ENCODE measurements at regions not wholly inside any gene's neighbourhood (a gene's known extent, or its start where the extent isn't known, plus 50 kb on each side); places are given as distances from the start of the nearest gene placed in this dataset.
"Not testable (repeated sequence)": the region's sequence is repeated elsewhere in the genome, so short reads cannot be mapped to it uniquely, and the experiment has no call there.

DNA sequence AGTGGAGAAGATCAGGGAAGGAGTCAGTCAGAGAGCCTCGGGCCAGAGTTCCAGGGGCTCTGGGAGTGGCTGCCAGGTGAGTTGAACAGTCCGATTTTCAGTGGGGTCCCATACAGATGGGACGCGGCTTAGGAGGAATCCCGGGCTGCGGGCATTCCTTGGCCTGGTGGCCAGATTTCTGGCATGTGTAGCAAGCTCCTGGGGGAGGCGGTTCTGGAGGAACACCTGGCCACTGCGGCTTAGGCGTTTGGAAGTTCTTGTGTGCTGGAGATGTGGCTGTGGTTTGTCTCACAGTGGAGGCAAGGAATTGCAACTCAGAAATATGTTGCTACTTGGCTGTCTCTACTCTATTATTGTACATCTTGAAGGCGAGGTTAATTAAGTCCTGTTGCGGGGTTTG, 117.9 kb downstream of the PCDH10 start:
- TF ChIP-seq, protein P1, sequence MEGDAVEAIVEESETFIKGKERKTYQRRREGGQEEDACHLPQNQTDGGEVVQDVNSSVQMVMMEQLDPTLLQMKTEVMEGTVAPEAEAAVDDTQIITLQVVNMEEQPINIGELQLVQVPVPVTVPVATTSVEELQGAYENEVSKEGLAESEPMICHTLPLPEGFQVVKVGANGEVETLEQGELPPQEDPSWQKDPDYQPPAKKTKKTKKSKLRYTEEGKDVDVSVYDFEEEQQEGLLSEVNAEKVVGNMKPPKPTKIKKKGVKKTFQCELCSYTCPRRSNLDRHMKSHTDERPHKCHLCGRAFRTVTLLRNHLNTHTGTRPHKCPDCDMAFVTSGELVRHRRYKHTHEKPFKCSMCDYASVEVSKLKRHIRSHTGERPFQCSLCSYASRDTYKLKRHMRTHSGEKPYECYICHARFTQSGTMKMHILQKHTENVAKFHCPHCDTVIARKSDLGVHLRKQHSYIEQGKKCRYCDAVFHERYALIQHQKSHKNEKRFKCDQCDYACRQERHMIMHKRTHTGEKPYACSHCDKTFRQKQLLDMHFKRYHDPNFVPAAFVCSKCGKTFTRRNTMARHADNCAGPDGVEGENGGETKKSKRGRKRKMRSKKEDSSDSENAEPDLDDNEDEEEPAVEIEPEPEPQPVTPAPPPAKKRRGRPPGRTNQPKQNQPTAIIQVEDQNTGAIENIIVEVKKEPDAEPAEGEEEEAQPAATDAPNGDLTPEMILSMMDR (IDR thresholded peaks at IDR 0.05 in 4 of 5, conservative IDR thresholded peaks at IDR 0.05 in 1 of 5), result not testable (repeated sequence)
- not testable (repeated sequence) for TF ChIP-seq POLR2A (IDR thresholded peaks at IDR 0.05)
